ENCODE measurements at regions not wholly inside any gene's neighbourhood (a gene's known extent, or its start where the extent isn't known, plus 50 kb on each side); places are given as distances from the start of the nearest gene placed in this dataset.

DNA sequence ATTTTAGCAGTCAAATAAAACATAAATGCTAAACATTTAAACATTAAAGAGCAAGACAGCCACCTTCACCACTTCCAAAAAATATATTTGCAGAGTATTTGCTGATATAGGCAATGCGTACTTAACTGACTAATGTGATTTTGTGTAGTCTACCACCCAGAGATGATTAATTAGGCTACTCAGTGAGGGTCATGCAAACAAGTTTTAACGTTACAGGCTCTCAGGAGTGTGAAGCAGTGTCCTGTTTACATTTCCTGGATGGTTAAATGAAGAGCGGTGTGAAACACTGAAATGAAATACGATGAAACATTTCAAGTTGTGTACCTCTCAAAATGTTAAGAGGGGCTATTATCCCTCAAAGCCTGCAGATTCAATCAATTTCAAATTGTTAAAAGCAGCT lies 165.8 kb upstream of the LRIG3 start:
- DNase-seq (ENCODE audit: low read depth, low spot score), result no peak

DNA sequence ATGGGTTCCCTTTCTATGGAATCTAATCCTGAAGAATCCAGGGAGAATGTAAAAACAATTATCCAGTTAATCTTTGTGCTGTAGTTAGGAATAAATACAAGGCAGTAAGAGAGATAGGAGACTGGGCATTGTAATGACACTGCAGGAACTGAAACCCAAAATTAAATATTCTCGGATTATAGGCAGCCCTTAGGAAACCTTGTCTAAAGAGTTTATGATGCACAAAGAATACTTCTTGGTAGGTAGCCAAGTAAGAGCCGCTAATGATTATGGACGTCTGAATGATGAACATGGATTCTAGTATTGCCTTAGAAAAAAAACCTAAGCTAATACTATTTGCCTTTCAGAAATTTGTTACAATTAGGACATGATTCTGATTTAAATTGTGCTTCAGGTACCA lies 165.4 kb upstream of the LRIG3 start:
- no peak for DNase-seq (ENCODE audit: low read depth, low spot score)

DNA sequence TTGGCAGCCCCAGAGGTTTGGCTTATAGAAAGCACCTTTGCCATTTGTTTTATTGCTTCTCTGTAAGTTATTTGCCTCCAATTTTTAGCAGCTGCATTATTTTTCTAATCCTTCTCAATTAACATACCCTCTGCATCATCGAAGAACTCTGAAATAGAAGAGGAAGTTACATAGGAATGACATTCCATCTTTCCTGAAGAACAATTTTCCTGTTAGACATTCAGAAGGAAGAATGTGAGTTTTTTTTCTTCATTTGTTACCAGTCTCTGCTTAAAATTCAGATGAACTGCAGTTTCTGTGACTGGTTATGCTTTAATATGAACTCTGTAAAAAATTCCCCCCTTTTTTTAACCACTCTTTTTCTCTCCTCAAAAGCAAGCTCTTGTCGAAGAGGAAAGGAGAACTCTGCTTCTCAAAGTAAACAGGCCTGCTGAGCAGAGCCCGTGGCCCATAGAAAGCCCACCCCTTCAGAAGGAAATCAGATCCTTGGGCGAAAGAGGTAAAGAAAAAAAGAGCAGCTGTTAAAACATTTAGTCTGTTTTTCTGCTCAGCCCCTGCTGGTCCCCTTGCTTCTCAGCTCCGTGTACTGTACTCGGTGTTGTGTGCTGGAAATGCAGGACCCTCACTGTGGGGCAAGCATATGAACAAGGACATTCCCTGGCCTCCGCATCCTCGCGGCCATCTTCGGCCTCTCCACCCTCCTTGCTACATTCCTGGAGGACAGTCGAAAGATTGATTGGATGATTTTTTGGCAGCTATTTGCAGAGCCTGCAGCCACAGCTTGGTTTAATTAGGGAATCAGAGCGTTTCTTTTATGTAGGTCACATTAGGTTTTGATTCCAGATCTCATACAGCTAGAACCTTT lies 164.4 kb upstream of the LRIG3 start:
- peak; percentile 86 for DNase-seq (ENCODE audit: low read depth, low spot score)

DNA sequence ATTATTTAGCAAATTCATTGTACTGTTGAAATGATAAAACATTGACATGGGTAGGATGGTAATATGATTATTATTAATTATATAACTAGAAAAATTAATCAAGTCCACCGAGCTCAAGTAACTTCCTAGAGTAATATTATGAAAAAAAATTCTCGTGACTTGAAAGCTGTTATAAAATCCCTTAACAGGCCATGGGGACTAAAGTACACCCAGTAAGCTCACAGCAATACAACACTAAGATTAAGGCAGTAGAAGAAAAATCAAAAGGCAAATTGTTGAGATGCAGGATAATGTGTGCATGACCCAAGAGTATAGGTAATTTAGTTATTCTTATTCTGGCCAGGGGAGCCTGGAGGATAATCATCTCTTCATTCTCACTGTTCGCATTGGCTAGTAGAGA lies 162.6 kb upstream of the LRIG3 start:
- no peak for DNase-seq (ENCODE audit: low read depth, low spot score)

DNA sequence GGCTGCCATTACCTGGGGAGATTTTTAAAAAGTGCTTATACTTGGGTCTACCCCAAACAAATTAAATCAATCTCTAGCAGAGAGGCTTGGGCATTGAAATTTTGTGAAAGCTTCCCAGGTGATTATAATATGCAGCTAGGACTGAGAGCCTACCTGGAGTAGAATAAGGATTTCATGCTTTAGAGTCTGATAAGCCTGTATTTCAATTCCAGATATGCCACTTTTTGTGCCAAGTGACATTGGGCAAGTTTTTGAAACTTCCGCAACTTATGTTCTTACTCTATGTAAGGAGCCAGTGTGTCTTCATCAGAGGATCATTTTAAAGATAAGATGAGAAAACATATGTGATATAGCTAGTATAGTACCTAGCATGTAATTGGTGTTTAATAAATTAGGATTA lies 159.8 kb upstream of the LRIG3 start:
- no peak for DNase-seq (ENCODE audit: low read depth, low spot score)

DNA sequence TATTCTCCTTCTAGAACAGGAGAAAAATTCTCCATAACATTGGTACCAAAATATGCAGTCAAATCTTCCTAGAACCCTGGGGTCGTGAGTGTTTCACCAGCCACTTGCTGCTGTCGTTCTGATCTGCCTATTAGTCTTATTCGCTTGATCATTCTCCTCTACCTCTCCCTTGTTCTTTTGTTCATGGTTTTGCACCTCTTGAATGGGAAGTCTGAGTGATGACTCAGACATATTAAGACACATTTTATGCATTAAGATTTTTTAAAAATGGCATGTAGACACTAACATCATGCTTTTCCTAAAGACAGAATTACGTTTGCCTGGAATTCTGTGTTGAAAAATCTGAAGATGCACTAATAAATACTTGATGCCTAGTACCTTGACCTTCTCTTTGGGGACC lies 159.2 kb upstream of the LRIG3 start:
- DNase-seq (ENCODE audit: low read depth, low spot score), result no peak

DNA sequence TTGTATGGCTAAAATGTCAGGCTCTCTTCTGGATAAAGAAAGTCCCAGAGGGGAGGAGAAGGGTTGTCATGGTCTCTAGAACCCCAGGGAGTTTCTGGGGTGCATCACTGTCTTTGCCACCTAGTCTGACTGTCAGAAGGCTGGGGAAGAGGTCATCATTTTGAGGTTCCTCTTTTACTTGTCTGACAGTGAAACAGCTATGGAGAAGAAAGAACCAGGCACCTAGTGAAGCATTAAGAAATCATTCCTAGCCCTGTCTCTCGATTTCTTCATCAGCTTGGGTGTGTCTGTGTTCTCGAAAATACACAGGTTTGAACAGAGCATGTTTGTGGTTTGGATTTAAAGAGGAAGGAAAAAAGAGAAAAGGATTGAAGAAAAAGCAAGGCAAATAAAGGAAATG lies 158.7 kb upstream of the LRIG3 start:
- DNase-seq (ENCODE audit: low read depth, low spot score), result no peak

DNA sequence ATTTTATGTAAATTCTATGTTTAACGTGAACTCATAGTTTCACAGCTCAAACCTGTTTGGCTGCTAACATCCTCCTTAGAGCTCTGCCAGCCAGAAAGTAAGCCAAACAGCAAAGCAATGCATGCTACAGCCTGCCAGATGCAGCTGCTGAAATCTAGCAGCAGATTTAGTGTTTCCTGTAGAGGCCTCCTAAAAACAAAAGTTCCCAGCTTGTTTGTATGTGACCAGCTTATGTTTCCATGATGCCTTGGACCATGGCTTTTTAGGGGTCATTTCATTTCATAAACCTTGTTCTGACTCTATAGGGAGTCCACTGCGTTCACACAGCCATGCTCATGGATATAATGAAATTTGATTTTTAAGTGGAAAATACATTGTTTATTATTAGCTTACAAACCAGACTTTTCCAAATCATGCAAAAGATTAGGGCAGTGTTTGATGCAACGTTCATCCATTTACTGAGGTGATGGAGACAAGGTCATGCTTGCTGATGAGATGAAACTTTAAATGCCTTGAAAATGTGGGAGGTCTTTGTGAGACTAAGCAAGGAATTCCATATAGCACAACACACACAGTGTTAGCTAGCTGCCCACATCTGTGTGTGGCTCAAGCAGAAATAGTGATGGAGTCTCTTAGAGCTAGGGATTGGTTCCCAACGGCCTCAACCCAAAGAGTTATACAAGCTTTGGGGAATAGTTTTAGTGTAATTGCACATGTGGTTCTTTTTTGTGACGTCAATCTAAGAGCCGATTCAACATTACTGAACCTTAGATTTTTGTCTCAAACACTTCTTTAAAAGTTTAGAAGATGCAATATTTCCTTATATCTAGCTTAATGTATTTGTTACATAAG lies 157.5 kb upstream of the LRIG3 start:
- DNase-seq (ENCODE audit: low read depth, low spot score), result no peak

DNA sequence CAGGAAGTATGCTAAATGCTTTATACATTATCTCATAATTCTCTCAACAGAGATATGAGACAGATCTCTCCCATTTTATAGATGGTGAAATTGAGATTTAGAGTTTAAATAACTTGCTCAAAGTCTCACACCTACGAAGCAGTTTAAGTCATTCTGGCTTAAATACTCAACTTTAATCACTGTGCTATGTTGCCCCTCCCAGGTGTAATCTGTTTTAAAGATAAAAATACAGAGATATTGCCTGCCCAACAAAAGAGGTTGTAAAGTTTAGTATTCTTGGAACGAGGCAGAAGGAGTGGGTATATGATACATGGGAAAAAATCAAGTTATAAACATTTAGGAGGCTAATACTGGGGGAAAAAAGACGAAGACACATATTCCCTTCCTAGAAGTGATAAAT lies 156.8 kb upstream of the LRIG3 start:
- DNase-seq (ENCODE audit: low read depth, low spot score), result no peak

DNA sequence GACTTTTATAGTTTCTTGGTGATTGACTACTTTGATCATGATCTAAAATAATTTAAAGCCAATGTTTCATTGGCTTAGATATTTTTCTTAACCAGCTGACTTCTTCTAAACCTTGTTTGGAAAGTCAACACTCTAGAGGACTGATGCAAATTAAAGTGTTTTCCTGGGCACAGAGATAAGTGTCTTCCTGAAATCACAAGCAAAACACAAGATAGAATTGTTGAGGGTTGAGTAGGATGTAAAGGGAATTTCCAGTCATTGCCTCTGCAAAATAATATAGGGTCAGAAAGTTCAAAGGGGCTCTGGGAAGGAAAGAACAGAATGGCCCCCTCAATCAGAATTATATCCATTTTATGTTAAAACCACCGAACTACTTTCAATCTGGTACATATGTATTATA lies 156.3 kb upstream of the LRIG3 start:
- no peak for DNase-seq (ENCODE audit: low read depth, low spot score)

DNA sequence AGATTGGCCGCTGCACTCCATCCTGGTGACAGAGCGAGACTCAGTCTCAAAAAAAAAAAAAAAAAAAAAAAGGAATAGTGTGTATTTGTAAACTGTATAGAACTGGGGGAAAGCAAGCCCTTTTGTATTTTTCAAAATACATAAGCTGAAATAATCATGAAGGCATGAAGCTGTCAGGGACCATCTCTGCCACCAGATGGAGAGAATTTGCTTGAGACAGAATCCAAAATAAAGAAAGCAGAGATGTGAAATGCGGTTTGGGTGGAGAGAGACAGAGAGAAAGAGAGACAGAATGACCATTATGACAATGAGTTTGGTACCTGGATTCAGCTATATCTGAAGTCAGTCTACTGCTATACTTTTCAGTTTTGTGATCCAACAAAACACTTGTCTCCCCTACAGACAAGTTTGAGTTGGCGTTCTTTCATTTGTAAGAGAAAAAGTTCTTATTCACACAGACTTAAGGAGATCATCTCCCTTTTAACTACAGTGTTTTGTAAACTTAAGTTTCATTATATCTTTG lies 155.7 kb upstream of the LRIG3 start:
- DNase-seq (ENCODE audit: low read depth, low spot score), result no peak

DNA sequence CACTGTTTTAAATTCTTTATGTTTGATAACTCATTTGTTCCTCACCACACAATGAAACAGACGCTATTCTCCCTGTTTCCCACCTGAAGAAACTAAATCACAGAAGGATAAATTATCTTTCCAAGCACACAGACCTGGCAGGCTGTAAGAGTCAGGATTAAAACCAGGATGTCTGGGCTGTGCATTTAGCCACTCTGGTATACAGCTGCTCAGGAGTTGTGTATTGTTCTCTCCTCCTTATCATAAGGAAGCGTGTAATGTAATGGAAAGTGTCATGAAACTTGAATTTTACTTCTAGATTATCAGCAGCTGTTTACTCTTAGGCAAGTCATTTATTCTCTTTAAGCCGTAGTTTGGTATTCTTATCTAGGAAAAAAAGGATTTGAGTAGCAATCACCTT lies 154.8 kb upstream of the LRIG3 start:
- no peak for DNase-seq (ENCODE audit: low read depth, low spot score)

DNA sequence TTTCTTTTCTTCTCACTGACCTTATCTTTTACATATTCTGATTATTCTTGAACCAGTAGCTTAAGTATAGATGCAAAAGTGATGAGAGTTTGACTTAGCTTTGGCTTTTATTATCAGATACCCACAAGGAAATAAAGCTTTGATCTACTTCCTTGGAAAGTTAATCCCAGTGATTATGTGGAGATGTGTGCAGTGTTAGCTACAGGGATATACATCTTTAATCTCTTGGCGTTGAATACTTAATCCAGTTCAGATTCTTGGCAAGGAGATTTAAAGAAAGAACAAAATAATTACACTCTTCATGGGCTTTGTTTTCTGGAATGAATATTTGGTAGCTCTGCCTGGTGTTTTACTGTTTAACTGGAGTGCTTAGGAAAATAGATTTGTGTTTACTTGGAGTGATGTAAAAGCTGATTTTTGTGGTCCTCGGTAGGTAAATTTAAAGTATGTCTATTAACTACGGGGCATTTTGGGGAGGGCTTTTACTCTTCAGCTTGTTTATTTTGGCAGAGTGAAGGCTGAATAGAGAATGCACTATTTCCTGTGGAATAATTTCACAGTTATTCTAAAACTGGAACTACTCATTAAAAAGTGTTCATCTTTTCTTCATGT lies 150.1 kb upstream of the LRIG3 start:
- no peak for DNase-seq (ENCODE audit: low read depth, low spot score)

DNA sequence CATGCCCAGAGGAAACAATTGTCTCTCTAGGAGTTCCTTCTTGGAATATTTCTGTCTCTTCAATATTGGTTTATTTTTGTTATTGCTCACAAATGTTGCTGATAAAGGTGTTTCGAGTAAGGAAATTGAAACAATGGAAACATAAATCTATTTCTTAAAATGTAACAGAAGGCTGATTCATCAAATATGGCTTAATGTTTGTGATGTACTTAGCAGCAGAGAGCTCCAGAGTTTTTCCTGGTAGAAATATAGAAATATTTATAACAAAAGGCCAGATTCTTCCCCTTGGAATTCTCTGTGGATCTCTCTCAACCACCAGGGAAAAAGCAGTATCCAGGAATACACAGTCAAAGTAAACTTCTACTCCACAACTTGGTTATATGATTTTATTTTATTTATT lies 149.2 kb upstream of the LRIG3 start:
- no peak for DNase-seq (ENCODE audit: low read depth, low spot score)

DNA sequence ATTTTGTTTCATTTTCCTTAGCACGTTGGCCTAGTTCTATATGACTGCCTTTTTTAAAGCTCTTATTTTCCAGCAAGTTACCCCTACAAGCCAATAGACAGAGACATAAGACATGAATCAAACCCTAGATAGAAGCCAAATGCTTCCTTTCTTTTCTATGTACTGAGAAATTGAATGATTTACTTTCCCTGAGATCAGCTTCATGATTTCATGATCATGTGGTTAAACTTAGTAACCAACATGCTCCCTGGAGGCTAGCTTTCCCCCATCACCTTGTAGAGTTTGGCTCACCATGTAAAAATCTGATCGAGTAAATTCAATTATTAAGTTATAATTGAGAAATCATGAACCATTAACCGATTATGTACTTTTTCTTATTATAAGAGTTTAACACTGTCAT lies 148.1 kb upstream of the LRIG3 start:
- DNase-seq (ENCODE audit: low read depth, low spot score), result no peak

DNA sequence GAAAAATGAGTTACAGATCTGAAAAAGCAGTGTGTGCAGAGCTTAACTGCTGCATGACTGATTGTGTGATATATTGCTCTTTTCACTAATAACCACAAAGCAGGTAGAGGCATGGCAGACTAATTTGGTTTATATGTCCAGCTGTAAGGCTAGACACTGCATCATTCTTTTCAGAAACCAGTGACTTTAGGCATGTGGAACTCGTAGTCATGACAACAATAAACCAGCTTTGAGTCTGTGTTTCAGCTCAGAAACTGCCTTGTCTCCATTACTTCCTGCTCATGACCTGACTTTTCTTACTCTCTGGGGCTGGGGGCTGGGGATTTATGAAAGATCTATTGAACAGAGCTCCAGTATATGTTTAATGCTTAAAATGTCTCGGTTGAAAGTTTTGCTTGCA lies 146.8 kb upstream of the LRIG3 start:
- DNase-seq (ENCODE audit: low read depth, low spot score), result no peak

DNA sequence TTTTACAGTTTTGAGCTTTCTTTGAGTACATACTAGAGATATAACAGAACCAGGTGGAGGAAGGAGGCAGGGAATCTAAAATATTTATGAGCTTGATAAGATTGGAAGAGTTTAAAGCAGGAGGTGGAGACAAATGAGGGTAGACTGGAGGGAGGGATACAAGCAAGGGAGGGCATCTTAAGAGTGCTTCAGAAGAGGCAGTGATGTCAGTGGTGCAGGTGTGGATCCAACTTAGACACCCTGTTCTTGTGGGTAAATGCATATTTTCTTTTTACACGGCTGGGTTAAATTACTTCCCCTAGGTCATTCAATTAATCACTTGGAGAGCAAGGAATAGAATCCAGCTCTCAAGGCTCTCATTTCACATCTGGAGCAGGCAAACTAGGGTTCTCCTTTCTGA lies 146.1 kb upstream of the LRIG3 start:
- DNase-seq (ENCODE audit: low read depth, low spot score), result no peak

DNA sequence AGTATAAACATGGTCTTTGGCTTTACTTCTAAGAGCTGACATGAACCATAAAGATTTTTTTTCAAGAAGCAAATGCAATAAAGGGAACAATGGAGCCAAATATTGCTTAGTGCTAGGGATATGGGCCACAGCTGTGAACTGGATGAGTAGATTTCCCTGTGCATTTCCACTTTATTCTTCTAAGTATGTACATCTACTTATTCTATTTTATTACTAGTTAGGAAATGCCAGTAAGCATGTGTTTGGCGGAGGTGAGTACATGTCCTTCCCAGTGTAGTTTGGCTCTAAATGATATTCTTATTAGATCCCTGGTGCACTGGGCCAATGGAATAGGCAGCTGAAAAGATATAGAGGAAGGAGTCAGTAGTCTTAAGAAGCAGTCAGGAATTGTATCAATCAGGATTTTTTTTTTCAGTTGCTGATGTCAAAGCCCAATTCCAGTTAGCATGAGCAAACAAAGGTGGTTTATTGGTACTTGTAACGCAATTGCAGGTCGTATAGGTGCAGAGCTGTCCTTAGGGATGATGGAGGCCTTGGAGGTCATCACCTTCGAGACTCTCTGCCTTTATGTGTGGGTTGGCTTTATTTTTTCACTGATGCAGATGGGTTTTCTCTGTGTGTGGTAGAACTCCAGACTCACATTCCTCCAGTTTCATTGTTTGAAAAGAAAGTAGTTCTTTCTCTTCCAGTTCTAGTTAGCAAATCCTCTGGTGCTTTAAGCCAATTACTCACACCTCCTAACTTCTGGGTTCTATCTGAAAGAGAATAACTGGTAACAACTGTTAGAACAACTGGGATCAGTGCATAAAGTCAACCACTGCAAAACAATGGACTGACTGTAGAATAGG lies 139.0 kb upstream of the LRIG3 start:
- no peak for DNase-seq (ENCODE audit: low read depth, low spot score)

DNA sequence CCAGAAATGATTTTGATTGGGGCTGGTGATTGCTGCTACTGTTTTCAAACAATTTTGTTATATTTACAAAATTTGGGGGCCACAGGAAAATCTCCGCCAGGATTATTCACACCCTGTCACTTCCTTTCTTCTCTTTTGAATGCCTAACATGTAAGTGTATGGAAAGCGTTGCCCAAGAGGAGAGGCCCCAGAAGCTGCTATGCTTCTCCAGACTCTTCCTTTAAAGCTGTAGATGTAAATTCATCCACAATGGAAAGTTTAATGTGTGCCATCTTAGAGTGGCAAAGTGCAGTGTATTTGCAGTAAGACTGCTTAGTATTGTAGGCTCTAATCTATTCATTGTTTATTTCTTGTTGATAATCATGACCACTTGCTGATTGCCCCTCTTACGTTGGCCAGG lies 136.7 kb upstream of the LRIG3 start:
- no peak for DNase-seq (ENCODE audit: low read depth, low spot score)

DNA sequence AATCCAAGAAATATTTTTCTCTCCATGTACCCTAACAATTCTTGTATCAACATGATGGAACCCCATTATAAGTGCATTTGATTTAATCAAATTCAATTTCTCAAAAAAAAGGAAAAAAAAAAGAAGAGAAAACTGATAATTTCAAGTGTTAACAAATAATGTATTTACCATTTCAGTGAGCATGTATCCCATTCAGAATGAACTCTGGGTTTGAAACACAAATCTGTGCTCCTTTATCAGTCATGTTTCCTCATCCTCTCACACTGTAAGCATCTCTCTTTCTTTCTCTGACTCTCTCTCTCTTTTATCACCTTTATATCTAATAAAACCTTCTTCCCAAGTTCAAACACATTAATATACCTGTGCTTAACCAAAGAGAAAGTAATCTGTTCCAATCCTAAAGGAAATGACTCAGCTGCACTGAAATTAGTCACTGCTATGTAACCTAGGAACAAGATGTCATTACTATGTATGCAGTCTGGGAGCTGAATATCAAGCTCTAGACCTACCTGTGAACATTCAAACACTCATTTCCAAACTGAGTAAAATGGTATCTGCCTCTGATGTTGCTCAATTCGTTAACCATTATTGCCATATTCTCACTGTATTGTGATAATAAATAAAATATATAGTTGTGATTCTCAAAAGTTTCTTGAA lies 135.0 kb upstream of the LRIG3 start:
- no peak for DNase-seq (ENCODE audit: low read depth, low spot score)
